OCI-LY1 (cell line): ENCODE measurements at regions not wholly inside any gene's neighbourhood (a gene's known extent, or its start where the extent isn't known, plus 50 kb on each side); places are given as distances from the start of the nearest gene placed in this dataset.

ENCODE experiments used
- CTCF ChIP-seq: fragments of 200-600 bp; sonication (generic), shearing (Covaris generic); IDR thresholded peaks from 2 replicates; pipeline ENCODE4 v1.5.1; 2017; ENCODE audit warnings: mild to moderate bottlenecking, antibody characterized with exemption, low read length, moderate library complexity, mixed read lengths
- EZH2 ChIP-seq: fragments of 200-600 bp; sonication (generic), shearing (Covaris generic); IDR thresholded peaks from 2 replicates; pipeline ENCODE4 v1.8.0; 2017; ENCODE audit warnings: borderline replicate concordance, mixed run types, mild to moderate bottlenecking, antibody characterized with exemption, low read length, moderate library complexity, mixed read lengths

GRCh38 chr3:43194069-43194468 lies 88.2 kb upstream of the POMGNT2 start:
- no peak for TF ChIP-seq CTCF
- TF ChIP-seq EZH2, result no peak
